Left ventricle myocardium inferior (tissue), 1 donor: ENCODE measurements at regions not wholly inside any gene's neighbourhood (a gene's known extent, or its start where the extent isn't known, plus 50 kb on each side); places are given as distances from the start of the nearest gene placed in this dataset.
"Not testable (repeated sequence)": the region's sequence is repeated elsewhere in the genome, so short reads cannot be mapped to it uniquely, and the experiment has no call there.

ENCODE experiments used
- DNase-seq: peaks from one replicate; pipeline ENCODE4 v3.0.0-alpha.2; 2020
- H3K27ac ChIP-seq: fragments of 200-600 bp; replicated peaks from 2 replicates; pipeline ENCODE4 v1.8.0; 2021
- H3K27me3 ChIP-seq: fragments of 200-600 bp; 2 replicates; pipeline ENCODE4 v1.8.0; 2021; ENCODE audit warnings: low read depth
- H3K36me3 ChIP-seq: fragments of 200-600 bp; 2 replicates; pipeline ENCODE4 v1.8.0; 2021
- H3K4me1 ChIP-seq: fragments of 200-600 bp; 2 replicates; pipeline ENCODE4 v1.8.0; 2021
- H3K4me3 ChIP-seq: fragments of 200-600 bp; 2 replicates; pipeline ENCODE4 v1.8.0; 2021; ENCODE audit warnings: mild to moderate bottlenecking, moderate library complexity
- H3K9me3 ChIP-seq: fragments of 200-600 bp; replicated peaks from 2 replicates; pipeline ENCODE4 v1.8.0; 2021
- CTCF ChIP-seq: fragments of 200-600 bp; IDR thresholded peaks from 2 replicates; pipeline ENCODE4 v1.8.0; 2021; ENCODE audit warnings: antibody characterized with exemption, mild to moderate bottlenecking, borderline replicate concordance
- intact Hi-C: fragments of 100-400 bp; cut with micrococcal nuclease; formaldehyde crosslinking; loops from one replicate; pipeline ENCODE4 v1.11.0; 2022
- donor health status: DM: no; HTN: yes; CAD: no; lungs with severe emphysema.

GRCh38 chr11:92045301-92045700, 179.3 kb upstream of the FAT3 start:
- H3K9me3 ChIP-seq, result no peaks in the 10 kb centered on the region
- no peak overlapping the region for H3K4me3 ChIP-seq
- H3K27ac ChIP-seq, result no peak overlapping the region
- no peaks in the 10 kb centered on the region for H3K27me3 ChIP-seq
- intact Hi-C loops, result no loop called here
- H3K4me1 ChIP-seq, result peaks cover 4% of the 10 kb centered on the region
- no peaks in the 10 kb centered on the region for H3K36me3 ChIP-seq
- no peak for TF ChIP-seq CTCF
- DNase-seq, result no peak

GRCh38 chr11:92035488-92035887, 189.1 kb upstream of the FAT3 start:
- TF ChIP-seq CTCF, result no peak
- no peaks in the 10 kb centered on the region for H3K36me3 ChIP-seq
- H3K4me1 ChIP-seq, result no peaks in the 10 kb centered on the region
- no peaks in the 10 kb centered on the region for H3K27me3 ChIP-seq
- intact Hi-C loops, result no loop called here
- H3K27ac ChIP-seq, result no peak overlapping the region
- no peaks in the 10 kb centered on the region for H3K9me3 ChIP-seq
- H3K4me3 ChIP-seq, result no peak overlapping the region
- DNase-seq, result no peak

GRCh38 chr11:92027136-92027535, 197.5 kb upstream of the FAT3 start:
- intact Hi-C loops, H3K4me3 ChIP-seq, H3K27me3 ChIP-seq, H3K27ac ChIP-seq, H3K36me3 ChIP-seq, H3K4me1 ChIP-seq, H3K9me3 ChIP-seq, DNase-seq: not testable (repeated sequence)

- no peaks in the 10 kb centered on the region for H3K27me3 ChIP-seq
- peaks cover under 1% of the 10 kb centered on the region for H3K9me3 ChIP-seq
- H3K36me3 ChIP-seq, result no peaks in the 10 kb centered on the region
- H3K4me1 ChIP-seq, result no peaks in the 10 kb centered on the region
- TF ChIP-seq CTCF, result no peak
- no peak overlapping the region for H3K27ac ChIP-seq
- H3K4me3 ChIP-seq, result no peak overlapping the region
- no peak for DNase-seq
- intact Hi-C loops, result no loop called here
Observed at GRCh38 chr11:92026664-92027063, 198.0 kb upstream of the FAT3 start.

GRCh38 chr11:92024788-92025187, 199.8 kb upstream of the FAT3 start:
- H3K4me3 ChIP-seq, result no peak overlapping the region
- no peak overlapping the region for H3K27ac ChIP-seq
- H3K36me3 ChIP-seq, result no peaks in the 10 kb centered on the region
- no peak for DNase-seq
- H3K4me1 ChIP-seq, result no peaks in the 10 kb centered on the region
- intact Hi-C loops, result no loop called here
- no peak for TF ChIP-seq CTCF
- H3K27me3 ChIP-seq, result no peaks in the 10 kb centered on the region
- peaks cover 6% of the 10 kb centered on the region for H3K9me3 ChIP-seq

GRCh38 chr11:92022499-92022898, 202.1 kb upstream of the FAT3 start:
- Histone ChIP-seq H3K9me3 (peaks cover 6% of the 10 kb centered on the region), H3K4me1 (no peaks in the 10 kb centered on the region), H3K27me3 (no peaks in the 10 kb centered on the region), H3K36me3 (no peaks in the 10 kb centered on the region), H3K4me3 (no peak overlapping the region), H3K27ac (no peak overlapping the region)
- no peak for DNase-seq
- intact Hi-C loops, result no loop called here
- TF ChIP-seq CTCF, result no peak
